ENCODE measurements at regions not wholly inside any gene's neighbourhood (a gene's known extent, or its start where the extent isn't known, plus 50 kb on each side); places are given as distances from the start of the nearest gene placed in this dataset.

DNA sequence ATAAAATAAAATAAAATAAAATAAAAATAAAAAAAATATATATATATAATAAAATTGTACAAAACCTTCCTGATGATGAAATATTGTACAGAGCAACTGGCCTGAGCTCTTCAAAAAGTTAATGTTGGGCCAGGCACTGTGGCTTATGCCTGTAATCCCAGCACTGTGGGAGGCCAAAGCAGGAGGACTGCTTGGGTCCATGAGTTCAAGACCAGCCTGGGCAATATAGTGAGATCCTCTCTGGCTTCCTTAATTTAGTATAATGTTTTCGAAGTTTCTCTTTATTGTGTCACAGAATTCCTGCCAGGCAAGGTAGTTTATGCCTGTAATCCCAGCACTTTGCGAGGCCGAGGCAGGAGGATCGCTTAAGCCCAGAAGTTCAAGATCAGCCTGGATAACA is 113.9 kb upstream of the SALL4 start:
- H3K27me3 ChIP-seq (ENCODE audit: insufficient read depth, low read length) = no peaks in the 10 kb centered on the region
- no peak overlapping the region for H3K9ac ChIP-seq (ENCODE audit: low read depth, low read length)
- H3K9me3 ChIP-seq (ENCODE audit: insufficient read depth, low read depth, low read length) = no peaks in the 10 kb centered on the region
- no peaks in the 10 kb centered on the region for H3K36me3 ChIP-seq (ENCODE audit: insufficient read depth, low read depth, low read length)
- no peak overlapping the region for H3K4me3 ChIP-seq (ENCODE audit: low read length)
- H3K4me1 ChIP-seq (ENCODE audit: insufficient read depth, low read length) = peaks cover 9% of the 10 kb centered on the region; the same call in 1 of the 2 replicates
- no peak overlapping the region for H3K27ac ChIP-seq (ENCODE audit: low read length)

DNA sequence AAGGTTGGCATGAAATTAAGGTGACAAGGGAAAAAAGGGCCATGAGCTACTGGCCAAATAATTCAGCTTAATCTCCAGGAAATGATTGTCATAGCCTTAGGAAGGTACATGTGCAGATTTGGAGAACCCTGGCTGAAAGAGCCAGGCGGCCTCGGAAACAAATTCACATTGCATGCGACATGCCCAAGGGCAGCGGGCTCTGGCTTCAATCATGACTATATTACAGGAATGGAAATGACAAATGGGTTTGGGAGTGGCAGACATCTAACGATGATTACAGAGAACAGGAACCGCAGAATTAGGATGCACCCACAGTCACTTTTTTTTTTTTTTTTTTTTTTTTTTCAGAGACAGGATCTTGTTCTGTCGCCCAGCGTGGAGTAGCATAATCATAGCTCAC is 112.4 kb upstream of the SALL4 start:
- Histone ChIP-seq H3K9ac (ENCODE audit: low read depth, low read length) (no peak overlapping the region), H3K4me3 (ENCODE audit: low read length) (no peak overlapping the region), H3K27me3 (ENCODE audit: insufficient read depth, low read length) (no peaks in the 10 kb centered on the region), H3K4me1 (ENCODE audit: insufficient read depth, low read length) (peaks cover 22% of the 10 kb centered on the region; the same call in 1 of the 2 replicates), H3K27ac (ENCODE audit: low read length) (no peak overlapping the region), H3K36me3 (ENCODE audit: insufficient read depth, low read depth, low read length) (no peaks in the 10 kb centered on the region), H3K9me3 (ENCODE audit: insufficient read depth, low read depth, low read length) (no peaks in the 10 kb centered on the region)

DNA sequence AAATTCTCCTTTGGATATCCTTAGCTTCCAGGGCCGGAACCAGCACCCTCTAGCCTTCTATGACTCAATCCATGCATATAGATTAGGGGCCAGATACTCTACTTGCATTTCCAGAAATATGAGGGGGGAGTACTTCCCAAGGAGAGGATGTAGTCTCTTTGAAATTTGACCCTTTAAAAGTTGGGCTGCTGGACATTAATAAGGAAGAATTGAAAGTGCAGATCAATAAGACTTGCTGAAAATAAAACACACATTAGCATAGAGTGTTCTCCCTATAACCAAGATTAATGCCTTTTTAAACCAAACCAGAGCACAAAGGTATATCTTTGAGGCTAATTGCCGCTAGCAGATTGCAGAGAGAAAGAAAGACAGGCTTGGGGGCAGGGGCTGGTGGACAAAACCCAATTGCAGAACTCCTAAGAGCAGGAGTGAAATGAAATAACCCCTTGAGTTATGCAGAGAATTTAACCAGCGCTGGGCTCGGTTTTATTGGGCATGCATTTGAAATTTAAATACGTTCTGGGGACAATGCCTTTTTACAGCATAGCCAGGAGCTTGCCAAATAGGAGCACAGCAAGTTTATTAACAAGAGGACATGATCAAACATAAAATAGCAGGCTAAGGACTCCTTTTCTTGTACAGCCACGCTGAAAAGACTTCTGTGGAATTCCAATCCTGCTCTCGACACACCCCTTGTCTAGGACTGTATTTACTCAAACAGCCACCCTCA is 108.2 kb upstream of the SALL4 start:
- Histone ChIP-seq H3K4me3 (ENCODE audit: low read length) (peak overlapping the region; percentile 46; the same call in 1 of the 2 replicates), H3K36me3 (ENCODE audit: insufficient read depth, low read depth, low read length) (no peaks in the 10 kb centered on the region), H3K9ac (ENCODE audit: low read depth, low read length) (peak overlapping the region; percentile 54; the same call in 1 of the 2 replicates), H3K27me3 (ENCODE audit: insufficient read depth, low read length) (no peaks in the 10 kb centered on the region), H3K9me3 (ENCODE audit: insufficient read depth, low read depth, low read length) (no peaks in the 10 kb centered on the region), H3K27ac (ENCODE audit: low read length) (peak overlapping the region; percentile 15), H3K4me1 (ENCODE audit: insufficient read depth, low read length) (peaks cover 18% of the 10 kb centered on the region; the same call in 1 of the 2 replicates)

DNA sequence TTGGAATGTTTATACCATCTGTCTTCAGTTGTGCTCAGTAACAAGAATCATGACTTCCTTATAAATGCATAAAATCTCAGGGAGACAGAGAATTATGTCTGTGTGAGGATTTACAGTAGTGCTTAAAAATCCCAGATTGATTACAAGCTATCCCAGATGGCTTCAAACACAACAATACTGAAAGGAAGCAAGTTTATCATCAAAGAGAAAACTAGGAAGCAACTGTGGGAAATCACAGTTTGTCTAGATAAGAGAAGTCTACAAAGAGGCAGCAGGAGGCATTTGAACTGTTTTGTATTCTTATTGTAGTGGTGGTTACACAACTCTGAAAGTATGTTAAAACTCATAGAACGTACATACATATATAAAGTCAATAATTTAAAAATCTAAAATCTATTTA is 104.4 kb upstream of the SALL4 start:
- Histone ChIP-seq H3K9ac (ENCODE audit: low read depth, low read length) (no peak overlapping the region), H3K27ac (ENCODE audit: low read length) (no peak overlapping the region), H3K9me3 (ENCODE audit: insufficient read depth, low read depth, low read length) (no peaks in the 10 kb centered on the region), H3K4me3 (ENCODE audit: low read length) (no peak overlapping the region), H3K4me1 (ENCODE audit: insufficient read depth, low read length) (peaks cover 18% of the 10 kb centered on the region; the same call in 1 of the 2 replicates), H3K27me3 (ENCODE audit: insufficient read depth, low read length) (no peaks in the 10 kb centered on the region), H3K36me3 (ENCODE audit: insufficient read depth, low read depth, low read length) (no peaks in the 10 kb centered on the region)

DNA sequence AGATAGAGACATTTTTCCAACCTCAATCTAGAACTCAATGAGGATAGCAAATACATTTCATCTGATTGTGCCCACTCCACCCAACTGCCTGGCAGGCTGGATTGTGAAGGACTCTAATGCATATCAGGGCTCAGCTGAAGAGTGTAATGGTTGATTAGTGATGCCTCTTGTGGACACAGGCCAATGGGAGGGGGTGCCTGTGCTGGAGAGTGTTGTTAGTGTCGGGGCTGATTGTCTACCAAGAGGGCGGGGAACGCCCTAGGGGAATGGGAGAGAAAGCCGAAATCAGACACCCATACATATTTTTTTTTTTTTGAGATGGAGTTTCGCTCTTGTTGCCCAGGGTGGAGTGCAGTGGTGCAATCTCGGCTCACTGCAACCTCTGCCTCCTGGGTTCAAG is 103.7 kb upstream of the SALL4 start:
- H3K4me1 ChIP-seq (ENCODE audit: insufficient read depth, low read length) = peaks cover 13% of the 10 kb centered on the region; the same call in 1 of the 2 replicates
- H3K9ac ChIP-seq (ENCODE audit: low read depth, low read length) = no peak overlapping the region
- H3K27ac ChIP-seq (ENCODE audit: low read length) = no peak overlapping the region
- no peaks in the 10 kb centered on the region for H3K9me3 ChIP-seq (ENCODE audit: insufficient read depth, low read depth, low read length)
- H3K4me3 ChIP-seq (ENCODE audit: low read length) = no peak overlapping the region
- H3K36me3 ChIP-seq (ENCODE audit: insufficient read depth, low read depth, low read length) = no peaks in the 10 kb centered on the region
- H3K27me3 ChIP-seq (ENCODE audit: insufficient read depth, low read length) = no peaks in the 10 kb centered on the region

DNA sequence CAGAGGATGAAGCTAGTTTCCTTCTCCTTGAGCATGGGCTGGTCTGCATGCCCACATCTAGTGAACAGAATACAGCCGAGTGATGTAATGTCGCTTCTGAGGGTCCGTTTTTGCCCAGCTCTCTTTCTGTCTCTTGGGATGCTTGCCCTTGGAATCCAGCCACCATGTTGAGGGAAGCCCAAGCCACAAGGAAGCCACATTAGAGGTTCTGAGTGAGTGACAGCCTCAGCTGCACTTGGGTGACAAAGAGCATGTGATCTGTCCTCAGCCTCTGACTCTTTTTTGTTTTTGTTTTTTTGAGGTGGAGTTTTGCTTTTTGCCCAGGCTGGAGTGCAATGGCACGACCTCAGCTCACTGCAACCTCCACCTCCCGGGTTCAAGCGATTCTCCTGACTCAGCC is 100.6 kb upstream of the SALL4 start:
- Histone ChIP-seq H3K9me3 (ENCODE audit: insufficient read depth, low read depth, low read length) (no peaks in the 10 kb centered on the region), H3K4me1 (ENCODE audit: insufficient read depth, low read length) (no peaks in the 10 kb centered on the region), H3K9ac (ENCODE audit: low read depth, low read length) (no peak overlapping the region), H3K36me3 (ENCODE audit: insufficient read depth, low read depth, low read length) (no peaks in the 10 kb centered on the region), H3K27me3 (ENCODE audit: insufficient read depth, low read length) (no peaks in the 10 kb centered on the region), H3K4me3 (ENCODE audit: low read length) (no peak overlapping the region), H3K27ac (ENCODE audit: low read length) (no peak overlapping the region)

DNA sequence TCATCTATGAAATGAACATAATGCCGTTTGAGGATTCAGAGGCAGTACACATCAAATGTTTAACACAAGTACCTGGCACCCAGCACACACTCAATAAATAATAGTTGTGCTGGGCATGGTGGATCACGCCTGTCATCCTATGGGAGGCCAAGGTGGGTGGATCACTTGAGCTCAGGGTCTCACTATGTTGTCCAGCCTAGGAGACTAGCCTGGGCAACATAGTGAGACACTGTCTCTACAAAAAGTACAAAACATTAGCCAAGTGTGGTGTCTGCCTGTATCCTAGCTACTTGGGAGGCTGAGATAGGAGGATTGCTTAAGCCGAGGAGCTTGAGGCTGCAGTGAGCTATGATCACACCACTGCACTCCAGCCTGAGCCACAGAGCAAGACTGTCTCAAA is 98.1 kb upstream of the SALL4 start:
- Histone ChIP-seq H3K4me1 (ENCODE audit: insufficient read depth, low read length) (no peaks in the 10 kb centered on the region), H3K27me3 (ENCODE audit: insufficient read depth, low read length) (no peaks in the 10 kb centered on the region), H3K9ac (ENCODE audit: low read depth, low read length) (no peak overlapping the region), H3K9me3 (ENCODE audit: insufficient read depth, low read depth, low read length) (no peaks in the 10 kb centered on the region), H3K27ac (ENCODE audit: low read length) (no peak overlapping the region), H3K4me3 (ENCODE audit: low read length) (no peak overlapping the region), H3K36me3 (ENCODE audit: insufficient read depth, low read depth, low read length) (no peaks in the 10 kb centered on the region)

DNA sequence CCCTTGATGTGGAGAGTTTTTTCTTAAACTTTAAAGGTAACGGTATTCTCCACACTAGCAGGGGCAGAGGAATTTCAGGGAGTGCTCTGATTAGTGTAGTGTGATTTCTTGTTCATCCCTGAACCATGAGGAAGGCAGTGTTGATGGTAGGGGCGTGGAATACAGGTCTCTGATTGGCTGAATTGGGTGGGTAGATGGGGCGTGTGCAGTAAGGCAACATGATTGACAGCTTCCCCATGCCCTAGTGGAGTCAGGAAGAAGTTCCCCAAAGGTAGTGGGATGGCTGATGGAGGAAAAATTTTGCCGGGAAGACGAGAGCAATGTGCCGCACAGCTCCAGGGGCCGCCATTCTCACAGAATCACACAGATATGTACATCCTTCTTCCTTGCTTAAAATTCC is 97.4 kb upstream of the SALL4 start:
- Histone ChIP-seq H3K36me3 (ENCODE audit: insufficient read depth, low read depth, low read length) (no peaks in the 10 kb centered on the region), H3K27ac (ENCODE audit: low read length) (no peak overlapping the region), H3K9me3 (ENCODE audit: insufficient read depth, low read depth, low read length) (no peaks in the 10 kb centered on the region), H3K4me1 (ENCODE audit: insufficient read depth, low read length) (no peaks in the 10 kb centered on the region), H3K9ac (ENCODE audit: low read depth, low read length) (no peak overlapping the region), H3K27me3 (ENCODE audit: insufficient read depth, low read length) (no peaks in the 10 kb centered on the region), H3K4me3 (ENCODE audit: low read length) (no peak overlapping the region)

DNA sequence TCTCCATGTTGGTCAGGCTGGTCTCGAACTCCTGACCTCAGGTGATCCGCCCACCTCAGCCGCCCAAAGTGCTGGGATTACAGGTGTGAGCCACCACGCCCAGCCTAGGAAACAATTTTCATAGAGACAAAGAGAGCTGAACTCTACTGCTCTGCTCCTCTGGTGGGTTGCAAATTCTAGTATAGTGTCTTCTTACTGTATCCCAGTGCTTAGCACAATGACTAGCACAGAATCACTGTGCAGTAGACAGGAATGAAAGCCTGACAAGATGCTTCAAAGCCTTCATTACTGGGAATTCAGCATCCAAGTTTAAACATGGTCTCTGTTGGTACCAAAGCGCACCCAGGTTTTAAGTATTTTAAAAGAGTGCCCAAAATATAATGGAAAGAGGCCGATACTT is 96.5 kb upstream of the SALL4 start:
- Histone ChIP-seq H3K27ac (ENCODE audit: low read length) (no peak overlapping the region), H3K27me3 (ENCODE audit: insufficient read depth, low read length) (no peaks in the 10 kb centered on the region), H3K4me3 (ENCODE audit: low read length) (no peak overlapping the region), H3K36me3 (ENCODE audit: insufficient read depth, low read depth, low read length) (no peaks in the 10 kb centered on the region), H3K4me1 (ENCODE audit: insufficient read depth, low read length) (no peaks in the 10 kb centered on the region), H3K9me3 (ENCODE audit: insufficient read depth, low read depth, low read length) (no peaks in the 10 kb centered on the region), H3K9ac (ENCODE audit: low read depth, low read length) (no peak overlapping the region)

DNA sequence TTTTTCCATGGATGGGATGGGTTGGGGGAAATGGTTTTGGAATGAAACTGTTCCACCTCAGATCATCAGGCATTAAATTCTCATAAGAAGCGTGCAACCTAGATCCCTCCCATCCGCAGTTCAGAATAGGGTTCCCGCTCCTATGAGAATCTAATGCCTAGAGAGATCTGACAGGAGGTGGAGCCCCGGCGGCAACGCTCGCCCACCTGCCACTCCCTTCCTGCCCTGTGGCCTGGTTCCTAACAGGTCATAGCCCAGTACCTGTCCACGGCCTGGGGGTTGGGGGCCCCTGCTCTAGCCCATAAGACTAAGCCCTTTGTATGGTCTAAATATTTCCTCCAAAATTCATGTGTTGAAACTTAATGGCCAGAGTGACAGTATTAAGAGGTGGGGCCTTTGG is 92.3 kb upstream of the SALL4 start:
- no peak overlapping the region for H3K4me3 ChIP-seq (ENCODE audit: low read length)
- no peaks in the 10 kb centered on the region for H3K27me3 ChIP-seq (ENCODE audit: insufficient read depth, low read length)
- peaks cover 6% of the 10 kb centered on the region; the same call in 1 of the 2 replicates for H3K4me1 ChIP-seq (ENCODE audit: insufficient read depth, low read length)
- H3K9ac ChIP-seq (ENCODE audit: low read depth, low read length) = no peak overlapping the region
- no peaks in the 10 kb centered on the region for H3K9me3 ChIP-seq (ENCODE audit: insufficient read depth, low read depth, low read length)
- H3K36me3 ChIP-seq (ENCODE audit: insufficient read depth, low read depth, low read length) = no peaks in the 10 kb centered on the region
- H3K27ac ChIP-seq (ENCODE audit: low read length) = no peak overlapping the region

DNA sequence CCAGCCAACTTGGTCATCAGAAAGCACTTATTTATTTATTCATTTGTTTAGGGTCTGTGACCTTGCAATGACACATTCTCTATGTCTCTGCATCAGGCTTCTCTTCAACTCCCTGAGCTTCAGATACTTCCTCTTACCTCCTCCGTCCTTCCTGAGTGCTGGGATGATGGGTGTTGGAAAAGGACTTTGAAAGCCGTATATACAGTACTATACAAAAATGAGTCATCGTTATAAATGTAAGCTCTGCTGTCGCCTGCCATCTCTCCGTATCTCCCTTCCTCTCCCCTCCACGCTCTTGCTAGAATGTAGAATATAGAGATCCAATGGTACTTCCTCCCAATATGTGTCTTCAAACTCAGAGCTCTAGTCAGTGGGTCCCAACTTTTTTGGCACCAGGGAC is 91.9 kb upstream of the SALL4 start:
- Histone ChIP-seq H3K27me3 (ENCODE audit: insufficient read depth, low read length) (no peaks in the 10 kb centered on the region), H3K9ac (ENCODE audit: low read depth, low read length) (no peak overlapping the region), H3K4me1 (ENCODE audit: insufficient read depth, low read length) (peaks cover 8% of the 10 kb centered on the region; the same call in 1 of the 2 replicates), H3K27ac (ENCODE audit: low read length) (no peak overlapping the region), H3K36me3 (ENCODE audit: insufficient read depth, low read depth, low read length) (no peaks in the 10 kb centered on the region), H3K9me3 (ENCODE audit: insufficient read depth, low read depth, low read length) (no peaks in the 10 kb centered on the region), H3K4me3 (ENCODE audit: low read length) (no peak overlapping the region)

DNA sequence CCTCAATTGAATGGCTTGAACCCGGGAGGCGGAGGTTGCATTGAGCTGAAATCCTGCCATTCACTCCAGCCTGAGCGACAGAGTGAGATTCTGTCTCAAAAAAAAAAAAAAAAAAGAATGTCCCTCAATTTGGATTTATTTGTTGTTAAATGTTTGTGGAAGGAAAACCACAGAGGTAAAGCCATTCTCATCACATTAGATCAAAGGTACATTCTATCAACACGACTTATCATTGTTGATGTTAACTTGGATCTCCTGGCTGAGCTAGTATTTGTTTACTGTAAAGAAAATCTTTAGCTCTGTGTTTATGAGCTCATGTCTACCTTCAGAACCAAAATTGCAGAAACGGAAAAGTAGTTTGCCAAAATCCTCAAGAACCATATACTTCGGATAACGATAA is 91.4 kb upstream of the SALL4 start:
- Histone ChIP-seq H3K4me3 (ENCODE audit: low read length) (no peak overlapping the region), H3K27me3 (ENCODE audit: insufficient read depth, low read length) (no peaks in the 10 kb centered on the region), H3K4me1 (ENCODE audit: insufficient read depth, low read length) (peaks cover 13% of the 10 kb centered on the region; the same call in 1 of the 2 replicates), H3K27ac (ENCODE audit: low read length) (no peak overlapping the region), H3K36me3 (ENCODE audit: insufficient read depth, low read depth, low read length) (no peaks in the 10 kb centered on the region), H3K9ac (ENCODE audit: low read depth, low read length) (no peak overlapping the region), H3K9me3 (ENCODE audit: insufficient read depth, low read depth, low read length) (no peaks in the 10 kb centered on the region)

All from iPS-20b (cell line).